ENCODE measurements at regions not wholly inside any gene's neighbourhood (a gene's known extent, or its start where the extent isn't known, plus 50 kb on each side); places are given as distances from the start of the nearest gene placed in this dataset.

DNA sequence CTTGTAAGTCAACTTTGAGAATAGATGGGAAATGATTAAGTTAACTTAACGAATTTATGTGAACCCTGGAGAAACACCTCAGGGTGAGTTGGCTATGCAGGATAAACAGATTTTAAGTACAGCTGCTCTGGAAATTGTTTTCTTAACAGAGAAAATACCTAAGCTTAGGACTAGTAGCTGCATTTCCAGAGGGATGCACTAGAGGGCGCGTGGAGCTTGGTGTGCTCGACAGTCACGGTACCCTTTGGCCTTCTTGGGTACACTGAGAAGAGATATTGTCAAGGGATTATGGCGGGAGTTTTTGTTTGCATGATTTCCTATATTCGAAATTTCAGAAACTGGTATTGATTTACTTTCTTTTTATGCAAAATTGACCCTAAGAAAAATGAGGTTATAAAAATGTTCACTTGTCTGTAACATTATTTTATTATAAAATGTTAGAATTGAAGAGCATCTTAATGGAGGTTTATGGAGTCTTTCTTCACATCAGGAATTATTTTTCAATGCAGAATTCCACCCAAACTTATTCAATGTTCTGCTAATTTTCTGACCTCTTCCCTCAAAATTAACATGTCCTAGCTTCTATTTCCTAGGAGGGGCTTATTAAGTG lies 58.4 kb upstream of the MYO3A start:
- Mint-ChIP-seq H3K36me3 (no peaks in the 10 kb centered on the region), H3K27me3 (ENCODE audit: low read depth in 2 of 2) (peaks cover 0 to 3% of the 10 kb centered on the region in 2 donors), H3K4me3 (no peak overlapping the region), H3K27ac (no peak overlapping the region), H3K9me3 (no peaks in the 10 kb centered on the region), H3K4me1 (no peaks in the 10 kb centered on the region)
- Histone ChIP-seq H3K9me3 (ENCODE audit: control insufficient read depth, insufficient read depth, low read length) (no peaks in the 10 kb centered on the region), H3K4me1 (ENCODE audit: control insufficient read depth, insufficient read depth, low read length) (no peaks in the 10 kb centered on the region), H3K36me3 (ENCODE audit: control insufficient read depth, insufficient read depth, low read length) (no peaks in the 10 kb centered on the region), H3K4me3 (ENCODE audit: low read length) (no peak overlapping the region), H3K27me3 (ENCODE audit: control insufficient read depth, insufficient read depth, low read length) (no peaks in the 10 kb centered on the region), H3K27ac (ENCODE audit: low read length) (no peak overlapping the region)
- 4% methylated on average over 6 of the region's 7 CpGs for WGBS (ENCODE audit: insufficient coverage)
- DNase-seq (peak in 1 of 2 donors; percentile 73), ATAC-seq (peak in 2 of 3 donors; percentile 59 to 75)
- TF ChIP-seq, protein P1, sequence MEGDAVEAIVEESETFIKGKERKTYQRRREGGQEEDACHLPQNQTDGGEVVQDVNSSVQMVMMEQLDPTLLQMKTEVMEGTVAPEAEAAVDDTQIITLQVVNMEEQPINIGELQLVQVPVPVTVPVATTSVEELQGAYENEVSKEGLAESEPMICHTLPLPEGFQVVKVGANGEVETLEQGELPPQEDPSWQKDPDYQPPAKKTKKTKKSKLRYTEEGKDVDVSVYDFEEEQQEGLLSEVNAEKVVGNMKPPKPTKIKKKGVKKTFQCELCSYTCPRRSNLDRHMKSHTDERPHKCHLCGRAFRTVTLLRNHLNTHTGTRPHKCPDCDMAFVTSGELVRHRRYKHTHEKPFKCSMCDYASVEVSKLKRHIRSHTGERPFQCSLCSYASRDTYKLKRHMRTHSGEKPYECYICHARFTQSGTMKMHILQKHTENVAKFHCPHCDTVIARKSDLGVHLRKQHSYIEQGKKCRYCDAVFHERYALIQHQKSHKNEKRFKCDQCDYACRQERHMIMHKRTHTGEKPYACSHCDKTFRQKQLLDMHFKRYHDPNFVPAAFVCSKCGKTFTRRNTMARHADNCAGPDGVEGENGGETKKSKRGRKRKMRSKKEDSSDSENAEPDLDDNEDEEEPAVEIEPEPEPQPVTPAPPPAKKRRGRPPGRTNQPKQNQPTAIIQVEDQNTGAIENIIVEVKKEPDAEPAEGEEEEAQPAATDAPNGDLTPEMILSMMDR (IDR thresholded peaks at IDR 0.05), result peak; percentile 80
- intact Hi-C loops (cut with micrococcal nuclease), result loop anchor here (5.0 kb wide), 2 partner anchors 462 to 682 kb away; no protein-coding TSS in a partner anchor

- H3K36me3 Mint-ChIP-seq, result no peaks in the 10 kb centered on the region
Observed at GRCh38 chr10:25877296-25877695, 56.7 kb upstream of the MYO3A start.

More at GRCh38 chr10:25877296-25877695, 56.7 kb upstream of the MYO3A start:
- no peaks in the 10 kb centered on the region for H3K36me3 ChIP-seq (ENCODE audit: control insufficient read depth, insufficient read depth, low read length)
- intact Hi-C loops (cut with micrococcal nuclease), result loop anchor here (5.0 kb wide), 2 partner anchors 460 to 680 kb away; no protein-coding TSS in a partner anchor
- no peaks in the 10 kb centered on the region for H3K4me1 ChIP-seq (ENCODE audit: control insufficient read depth, insufficient read depth, low read length)
- TF ChIP-seq, protein P1 (IDR thresholded peaks at IDR 0.05), result no peak
- H3K9me3 ChIP-seq (ENCODE audit: control insufficient read depth, insufficient read depth, low read length), result no peaks in the 10 kb centered on the region
- H3K27me3 Mint-ChIP-seq (ENCODE audit: low read depth in 2 of 2), result peaks cover 0 to 3% of the 10 kb centered on the region in 2 donors
- H3K4me1 Mint-ChIP-seq, result no peaks in the 10 kb centered on the region
- no peak for ATAC-seq
- no peak overlapping the region for H3K27ac ChIP-seq (ENCODE audit: low read length)
- DNase-seq, result no peak
- H3K4me3 Mint-ChIP-seq, result no peak overlapping the region
- H3K9me3 Mint-ChIP-seq, result no peaks in the 10 kb centered on the region
- no peaks in the 10 kb centered on the region for H3K27me3 ChIP-seq (ENCODE audit: control insufficient read depth, insufficient read depth, low read length)
- no peak overlapping the region for H3K4me3 ChIP-seq (ENCODE audit: low read length)
- H3K27ac Mint-ChIP-seq, result no peak overlapping the region

Data from natural killer cell (primary cell).